ENCODE measurements at regions not wholly inside any gene's neighbourhood (a gene's known extent, or its start where the extent isn't known, plus 50 kb on each side); places are given as distances from the start of the nearest gene placed in this dataset.
A peak's percentile ranks its signal among the peaks of the same experiment; 100 is the strongest.

- no peak for TF ChIP-seq CTCF (conservative IDR thresholded peaks at IDR 0.05; ENCODE audit: control insufficient read depth, insufficient read depth, low read depth, low read length)
- DNase-seq (ENCODE audit: low read depth) = no peak
Measured at GRCh38 chr18:40375837-40376236, 1579.2 kb upstream of the PIK3C3 start.

GRCh38 chr18:40371673-40372072 lies 1583.4 kb upstream of the PIK3C3 start:
- no peak overlapping the region for H3K4me3 ChIP-seq (ENCODE audit: control insufficient read depth, low read depth, low read length)
- peak; percentile 70 for DNase-seq (ENCODE audit: low read depth)
- no peak for TF ChIP-seq CTCF (conservative IDR thresholded peaks at IDR 0.05; ENCODE audit: control insufficient read depth, insufficient read depth, low read depth, low read length)

More at GRCh38 chr18:40375837-40376236, 1579.2 kb upstream of the PIK3C3 start:
- H3K4me3 ChIP-seq (ENCODE audit: control insufficient read depth, low read depth, low read length) = no peak overlapping the region

GRCh38 chr18:40367576-40367975 lies 1587.5 kb upstream of the PIK3C3 start:
- DNase-seq (ENCODE audit: low read depth) = no peak

GRCh38 chr18:40366521-40366920 lies 1588.5 kb upstream of the PIK3C3 start:
- H3K4me3 ChIP-seq (ENCODE audit: control insufficient read depth, low read depth, low read length) = no peak overlapping the region
- DNase-seq (ENCODE audit: low read depth) = no peak
- TF ChIP-seq CTCF (conservative IDR thresholded peaks at IDR 0.05; ENCODE audit: control insufficient read depth, insufficient read depth, low read depth, low read length) = no peak

More at GRCh38 chr18:40367576-40367975, 1587.5 kb upstream of the PIK3C3 start:
- TF ChIP-seq CTCF (conservative IDR thresholded peaks at IDR 0.05; ENCODE audit: control insufficient read depth, insufficient read depth, low read depth, low read length) = no peak
- H3K4me3 ChIP-seq (ENCODE audit: control insufficient read depth, low read depth, low read length) = no peak overlapping the region

- no peak overlapping the region for H3K4me3 ChIP-seq (ENCODE audit: control insufficient read depth, low read depth, low read length)
- DNase-seq (ENCODE audit: low read depth) = peak; percentile 15
- TF ChIP-seq CTCF (conservative IDR thresholded peaks at IDR 0.05; ENCODE audit: control insufficient read depth, insufficient read depth, low read depth, low read length) = no peak
Measured at GRCh38 chr18:40365526-40365925, 1589.5 kb upstream of the PIK3C3 start.

- TF ChIP-seq CTCF (conservative IDR thresholded peaks at IDR 0.05; ENCODE audit: control insufficient read depth, insufficient read depth, low read depth, low read length) = no peak
- no peak for DNase-seq (ENCODE audit: low read depth)
- no peak overlapping the region for H3K4me3 ChIP-seq (ENCODE audit: control insufficient read depth, low read depth, low read length)
Measured at GRCh38 chr18:40360558-40360957, 1594.5 kb upstream of the PIK3C3 start.

- peak; percentile 65 for DNase-seq (ENCODE audit: low read depth)
Measured at GRCh38 chr18:40357536-40357935, 1597.5 kb upstream of the PIK3C3 start.

More at GRCh38 chr18:40357536-40357935, 1597.5 kb upstream of the PIK3C3 start:
- TF ChIP-seq CTCF (conservative IDR thresholded peaks at IDR 0.05; ENCODE audit: control insufficient read depth, insufficient read depth, low read depth, low read length) = no peak
- no peak overlapping the region for H3K4me3 ChIP-seq (ENCODE audit: control insufficient read depth, low read depth, low read length)

Data from fibroblast of mammary gland (primary cell).